NT2/D1 (cell line): ENCODE measurements at regions not wholly inside any gene's neighbourhood (a gene's known extent, or its start where the extent isn't known, plus 50 kb on each side); places are given as distances from the start of the nearest gene placed in this dataset.

ENCODE experiments used
- DNase-seq: peaks from one replicate; pipeline ENCODE4 v3.0.0-alpha.2; 2011; ENCODE audit warnings: low read depth, low spot score
- H3K27me3 ChIP-seq: 2 replicates; pipeline ENCODE4 v1.6.0; 2011; ENCODE audit warnings: mild to moderate bottlenecking; ENCODE audit not compliant: insufficient read length, insufficient read depth
- H3K36me3 ChIP-seq: 2 replicates; pipeline ENCODE4 v1.6.1; 2011; ENCODE audit warnings: mild to moderate bottlenecking, low read length, mixed read lengths; ENCODE audit not compliant: insufficient read depth, insufficient read length
- H3K4me1 ChIP-seq: 2 replicates; pipeline ENCODE4 v1.5.1; 2011; ENCODE audit not compliant: insufficient read depth, insufficient read length
- H3K4me3 ChIP-seq: 2 replicates; pipeline ENCODE4 v1.5.1; 2011; ENCODE audit warnings: low read depth; ENCODE audit not compliant: insufficient read length
- H3K9ac ChIP-seq: 2 replicates; pipeline ENCODE4 v1.6.0; 2011; ENCODE audit warnings: low read depth; ENCODE audit not compliant: insufficient read length
- H3K9me3 ChIP-seq: 2 replicates; pipeline ENCODE4 v1.5.1; 2011; ENCODE audit warnings: mild to moderate bottlenecking, low read length; ENCODE audit not compliant: insufficient read depth
- SUZ12 ChIP-seq: IDR thresholded peaks from 2 replicates; pipeline ENCODE4 v1.6.1; 2011; ENCODE audit not compliant: insufficient read length, insufficient read depth; ENCODE audit errors: extremely low read depth
- YY1 ChIP-seq: IDR thresholded peaks from 2 replicates; pipeline ENCODE4 v1.6.1; 2011; ENCODE audit not compliant: insufficient read length, insufficient read depth
- ZNF274 ChIP-seq: IDR thresholded peaks from 2 replicates; pipeline ENCODE4 v1.6.1; 2011; ENCODE audit warnings: mild to moderate bottlenecking, low read depth, low read length

DNA sequence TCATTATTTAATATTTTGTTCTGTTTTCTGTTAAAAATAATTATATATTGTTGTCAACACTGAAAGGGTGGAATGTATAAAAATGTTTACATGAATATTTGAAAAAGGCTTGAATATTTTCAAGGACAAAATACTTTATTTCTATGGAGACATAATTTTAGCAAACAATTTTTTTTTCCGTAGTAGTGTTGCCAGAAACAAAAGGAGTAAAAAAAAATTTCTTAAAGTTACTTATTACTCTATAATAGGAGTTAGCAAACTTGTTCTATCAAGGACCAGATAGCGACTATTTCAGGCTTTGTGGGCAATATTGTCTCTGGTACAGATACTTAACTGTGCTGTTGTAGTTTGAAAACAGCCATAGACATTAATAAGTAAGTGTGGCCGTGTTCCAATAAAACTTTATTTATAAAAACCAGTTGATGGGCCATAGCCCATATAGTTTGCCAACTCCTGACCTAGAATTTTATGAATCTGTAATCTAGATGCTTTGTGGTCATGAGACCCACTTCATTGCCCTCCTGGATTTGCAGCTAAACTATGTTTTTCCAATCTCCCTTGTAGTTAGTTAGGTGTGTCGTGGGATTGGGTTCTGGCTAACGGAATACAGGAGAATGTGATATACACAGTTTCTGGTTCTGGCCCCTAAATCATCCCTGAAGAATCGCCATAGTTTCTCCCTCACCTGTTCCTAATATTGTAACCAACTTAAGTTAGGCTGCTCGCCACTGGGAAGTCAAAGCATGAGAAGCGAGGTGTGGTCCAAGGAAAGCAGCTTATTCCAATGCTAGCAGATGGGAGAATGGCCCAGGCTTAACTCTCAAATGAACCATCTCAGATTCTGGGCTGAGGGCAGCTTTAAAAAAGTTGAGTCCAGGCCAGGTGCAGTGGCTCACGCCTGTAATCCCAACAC, 153.6 kb downstream of the ABCA8 start:
- H3K9ac ChIP-seq, result no peak overlapping the region

DNA sequence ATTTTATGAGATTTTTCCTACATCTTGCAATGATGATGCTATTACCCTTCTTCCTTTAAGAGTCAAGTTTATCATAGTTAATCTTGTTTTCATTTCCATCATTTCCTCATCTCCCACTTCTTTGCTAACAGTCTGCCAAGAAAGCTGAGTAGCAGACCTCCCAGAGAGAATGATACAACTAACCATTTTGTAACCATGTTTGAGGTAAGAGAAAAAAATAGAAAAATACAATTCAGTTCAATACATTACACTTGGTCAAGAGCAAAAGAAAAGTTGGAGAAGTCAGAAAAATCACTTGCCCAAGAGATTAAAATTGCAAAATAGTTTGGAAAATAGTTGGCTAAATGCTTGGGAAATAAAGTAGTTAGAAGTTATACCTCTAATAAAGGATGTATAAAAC, 154.4 kb downstream of the ABCA8 start:
- no peak for DNase-seq
- Histone ChIP-seq H3K27me3 (no peaks in the 10 kb centered on the region), H3K4me1 (no peaks in the 10 kb centered on the region), H3K9ac (no peak overlapping the region), H3K36me3 (no peaks in the 10 kb centered on the region), H3K9me3 (no peaks in the 10 kb centered on the region), H3K4me3 (no peak overlapping the region)
- no peak for TF ChIP-seq SUZ12

More for the DNA sequence above, 153.6 kb downstream of the ABCA8 start:
- DNase-seq, result no peak
- Histone ChIP-seq H3K36me3 (no peaks in the 10 kb centered on the region), H3K4me1 (no peaks in the 10 kb centered on the region), H3K9me3 (no peaks in the 10 kb centered on the region), H3K4me3 (no peak overlapping the region), H3K27me3 (no peaks in the 10 kb centered on the region)
- TF ChIP-seq ZNF274 (no peak), YY1 (no peak), SUZ12 (no peak)

- Histone ChIP-seq H3K27me3 (no peaks in the 10 kb centered on the region), H3K9me3 (no peaks in the 10 kb centered on the region), H3K36me3 (no peaks in the 10 kb centered on the region), H3K9ac (no peak overlapping the region), H3K4me1 (no peaks in the 10 kb centered on the region), H3K4me3 (no peak overlapping the region)
- no peak for TF ChIP-seq SUZ12
- TF ChIP-seq YY1, result no peak
- no peak for TF ChIP-seq ZNF274
- DNase-seq, result no peak
Measured at GRCh38 chr17:68794636-68795434, 160.4 kb downstream of the ABCA8 start.

GRCh38 chr17:68792873-68793272, 162.3 kb downstream of the ABCA8 start:
- Histone ChIP-seq H3K9ac (no peak overlapping the region), H3K4me1 (no peaks in the 10 kb centered on the region), H3K4me3 (no peak overlapping the region), H3K27me3 (no peaks in the 10 kb centered on the region), H3K9me3 (no peaks in the 10 kb centered on the region), H3K36me3 (no peaks in the 10 kb centered on the region)
- TF ChIP-seq ZNF274 (no peak), YY1 (no peak), SUZ12 (no peak)
- DNase-seq, result no peak

DNA sequence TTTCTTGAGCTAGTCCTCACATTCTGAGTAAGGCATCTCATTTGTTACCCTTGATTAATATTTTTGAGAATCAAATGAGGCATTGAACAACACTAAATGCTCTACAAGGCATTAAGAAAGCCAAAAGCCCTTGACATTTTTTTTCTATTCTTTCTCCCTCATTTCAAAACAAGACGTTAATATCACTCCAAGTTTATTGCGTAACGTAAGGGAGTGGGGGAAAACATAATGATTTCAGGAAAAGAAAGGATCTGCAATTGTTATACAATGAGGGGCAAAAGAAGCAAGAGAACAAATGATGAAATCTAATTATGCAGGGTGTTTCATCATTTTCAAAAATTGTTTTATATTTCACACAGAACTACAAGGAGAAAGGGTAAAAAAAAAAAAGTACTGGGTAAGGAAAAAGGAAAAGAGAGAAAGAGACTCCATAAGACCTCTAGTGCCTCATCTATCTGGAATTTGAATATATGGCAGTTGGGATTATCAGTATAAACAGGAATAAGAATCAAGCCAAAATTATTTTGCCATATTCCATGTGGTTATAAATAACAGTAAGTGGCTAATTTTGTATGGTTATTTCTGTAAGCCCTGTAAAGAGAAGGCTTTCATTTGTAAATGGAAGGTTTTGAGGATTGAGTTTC, 163.0 kb downstream of the ABCA8 start:
- Histone ChIP-seq H3K27me3 (no peaks in the 10 kb centered on the region), H3K4me1 (no peaks in the 10 kb centered on the region), H3K9me3 (no peaks in the 10 kb centered on the region), H3K36me3 (no peaks in the 10 kb centered on the region), H3K4me3 (no peak overlapping the region), H3K9ac (no peak overlapping the region)
- DNase-seq, result no peak
- TF ChIP-seq YY1 (no peak), SUZ12 (no peak), ZNF274 (no peak)

DNA sequence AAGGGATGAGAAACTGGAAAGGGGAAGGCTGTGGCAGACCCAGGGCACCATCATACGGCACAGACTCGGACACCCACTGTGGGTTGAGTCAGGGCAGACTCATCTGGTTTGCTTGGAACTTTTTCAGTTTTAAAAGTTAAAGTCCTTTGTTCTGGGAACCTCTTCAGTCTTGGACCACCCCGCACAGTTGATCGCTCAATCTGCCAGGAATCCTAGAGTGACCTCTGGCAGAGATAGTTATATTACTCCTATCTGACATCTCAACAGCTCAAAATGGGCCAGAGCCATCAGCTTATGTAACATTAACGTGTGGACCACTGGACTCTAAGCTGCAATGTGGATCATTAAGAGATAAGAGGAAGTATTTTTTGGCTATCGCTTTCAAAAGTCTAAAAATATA, 164.3 kb downstream of the ABCA8 start:
- no peaks in the 10 kb centered on the region for H3K27me3 ChIP-seq
- TF ChIP-seq ZNF274, result no peak
- no peak for TF ChIP-seq YY1
- DNase-seq, result no peak
- H3K4me3 ChIP-seq, result no peak overlapping the region
- no peaks in the 10 kb centered on the region for H3K4me1 ChIP-seq
- H3K9me3 ChIP-seq, result no peaks in the 10 kb centered on the region
- H3K9ac ChIP-seq, result no peak overlapping the region
- H3K36me3 ChIP-seq, result no peaks in the 10 kb centered on the region

- no peak for DNase-seq
- no peaks in the 10 kb centered on the region for H3K4me1 ChIP-seq
- H3K36me3 ChIP-seq, result no peaks in the 10 kb centered on the region
- H3K9ac ChIP-seq, result no peak overlapping the region
- H3K9me3 ChIP-seq, result no peaks in the 10 kb centered on the region
- H3K4me3 ChIP-seq, result no peak overlapping the region
- no peak for TF ChIP-seq ZNF274
- TF ChIP-seq YY1, result no peak
- TF ChIP-seq SUZ12, result no peak
- no peaks in the 10 kb centered on the region for H3K27me3 ChIP-seq
Measured at GRCh38 chr17:68790492-68790891, 164.7 kb downstream of the ABCA8 start.
